Left hindlimb (tissue), 1 donor: ENCODE measurements at regions not wholly inside any gene's neighbourhood (a gene's known extent, or its start where the extent isn't known, plus 50 kb on each side); places are given as distances from the start of the nearest gene placed in this dataset.

Source experiments
- DNase-seq: peaks from one replicate; pipeline ENCODE4 v3.0.0-alpha.2; 2018

DNA sequence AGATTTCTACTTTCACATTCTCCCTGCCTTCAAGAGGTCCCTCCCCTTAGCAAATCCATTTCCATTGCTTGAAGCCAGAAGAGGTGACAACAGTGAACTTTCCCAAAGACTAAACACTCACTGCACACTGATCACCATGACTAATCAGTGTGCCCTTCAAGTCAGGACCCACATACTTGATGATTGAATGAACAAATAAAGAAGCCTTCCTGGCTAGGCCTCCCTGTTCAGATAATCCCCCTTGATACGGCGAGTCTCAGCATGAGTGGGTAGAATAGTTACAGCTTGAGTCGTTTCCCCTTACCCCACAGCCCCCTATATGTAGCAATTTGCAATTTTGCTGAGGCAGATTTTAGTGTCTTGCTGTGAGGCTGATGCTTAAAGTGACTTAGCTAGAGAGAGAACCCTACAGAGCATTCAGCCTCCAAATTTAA is 102.2 kb downstream of the UNC5CL start:
- no peak for DNase-seq

DNA sequence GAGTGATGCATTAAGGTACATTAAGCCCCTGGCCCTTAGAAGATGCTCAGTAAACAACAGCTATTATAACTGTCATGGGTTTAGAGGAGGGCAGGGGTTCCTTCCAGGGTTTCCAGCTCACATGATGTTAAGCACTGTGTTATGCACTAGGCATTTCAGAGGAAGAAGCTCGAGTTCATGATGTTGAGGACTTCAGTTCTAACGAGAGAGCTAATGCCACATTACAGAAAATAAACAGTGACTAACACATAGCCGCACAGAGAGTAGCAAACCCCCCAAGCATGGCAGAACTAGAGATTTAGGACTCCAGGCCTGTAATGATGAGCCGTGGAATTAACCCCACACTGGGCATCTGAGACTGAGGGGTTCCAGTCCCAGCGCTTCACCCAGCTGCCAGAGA is 105.2 kb downstream of the UNC5CL start:
- DNase-seq, result no peak

GRCh38 chr6:40932953-40933352 is 106.1 kb downstream of the UNC5CL start:
- no peak for DNase-seq

DNA sequence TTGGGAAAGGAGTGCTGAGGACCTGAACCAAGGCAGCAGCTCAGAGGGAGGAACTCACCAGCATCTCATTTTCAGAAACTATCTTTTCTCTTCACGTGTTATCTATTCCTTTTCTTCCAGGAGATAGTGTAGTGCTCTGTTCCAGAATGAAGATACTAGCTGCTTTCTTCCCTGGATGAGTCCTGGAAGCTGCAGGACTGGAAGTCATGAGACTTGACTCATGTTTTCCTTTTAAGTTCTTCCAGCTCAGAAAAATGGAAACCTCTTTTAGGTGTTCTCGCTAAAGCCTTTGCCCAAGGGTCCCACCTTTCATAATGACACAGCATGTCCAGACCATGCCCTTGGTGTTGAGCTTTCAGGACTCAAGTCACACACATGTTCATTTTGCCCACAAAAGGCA is 106.7 kb downstream of the UNC5CL start:
- DNase-seq, result no peak

DNA sequence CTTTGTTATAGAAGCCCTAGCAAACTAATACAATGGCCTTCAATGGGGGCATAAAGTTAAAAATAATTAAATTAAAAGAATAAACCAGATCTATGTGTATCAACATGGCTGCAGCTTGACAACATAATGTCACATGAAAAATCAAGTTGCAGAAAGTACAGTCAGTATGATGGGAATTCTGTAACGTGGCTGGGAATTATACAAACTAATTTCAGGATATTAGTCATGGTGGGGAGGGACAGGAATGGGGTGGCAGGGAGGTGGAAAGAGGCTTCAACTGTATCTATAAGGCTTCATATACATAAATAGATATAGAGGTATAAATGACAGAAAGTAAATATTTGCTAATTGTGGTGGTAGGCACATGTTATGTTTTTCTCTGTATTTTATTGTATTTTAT is 107.1 kb downstream of the UNC5CL start:
- DNase-seq, result no peak

GRCh38 chr6:40930555-40930954 is 108.5 kb downstream of the UNC5CL start:
- no peak for DNase-seq

DNA sequence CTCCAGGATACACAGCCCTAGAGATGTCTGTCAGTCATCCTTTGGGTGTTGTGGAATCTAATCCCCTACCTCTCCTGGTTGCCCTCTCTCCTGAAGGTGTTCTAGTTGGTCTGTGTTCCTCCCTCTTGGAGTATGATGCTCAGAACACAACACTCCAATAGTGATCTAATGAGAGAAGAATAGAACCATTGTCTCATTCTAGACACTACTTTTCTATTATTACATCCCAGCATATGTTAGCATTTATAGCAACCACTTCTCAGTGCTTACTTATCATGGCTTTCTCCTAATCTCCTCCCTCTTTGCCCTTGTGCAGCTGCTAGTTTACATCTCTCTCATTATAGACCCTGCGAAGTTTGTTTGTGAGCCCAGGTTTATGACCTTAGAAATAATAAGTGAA is 109.0 kb downstream of the UNC5CL start:
- no peak for DNase-seq

DNA sequence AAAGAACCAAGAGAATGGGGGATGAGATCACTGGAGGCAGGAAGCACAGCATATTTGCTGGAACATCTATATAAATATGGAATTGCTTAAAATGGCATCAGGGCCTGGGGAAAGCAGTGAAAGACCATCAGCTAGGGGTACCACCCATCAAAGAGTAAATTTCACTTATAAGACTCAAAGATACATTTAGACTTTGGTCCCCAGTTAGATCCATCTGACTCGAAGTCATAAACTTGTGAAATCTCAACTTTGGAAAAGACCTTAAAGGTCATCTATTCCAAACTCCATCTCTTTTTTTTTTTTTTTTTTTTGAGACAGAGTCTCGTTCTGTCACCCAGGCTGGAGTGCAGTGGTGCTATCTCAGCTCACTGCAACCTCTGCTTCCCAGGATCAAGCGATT is 109.8 kb downstream of the UNC5CL start:
- DNase-seq, result no peak

- no peak for DNase-seq
These were observed 110.3 kb downstream of the UNC5CL start for GRCh38 chr6:40928763-40929162.

- no peak for DNase-seq
These were observed 110.7 kb downstream of the UNC5CL start for GRCh38 chr6:40928307-40928706.

- DNase-seq, result no peak
These were observed 113.7 kb downstream of the UNC5CL start for GRCh38 chr6:40925341-40925740.

- DNase-seq, result no peak
These were observed 114.2 kb downstream of the UNC5CL start for GRCh38 chr6:40924839-40925238.

GRCh38 chr6:40923880-40924279 is 115.1 kb downstream of the UNC5CL start:
- DNase-seq, result no peak

DNA sequence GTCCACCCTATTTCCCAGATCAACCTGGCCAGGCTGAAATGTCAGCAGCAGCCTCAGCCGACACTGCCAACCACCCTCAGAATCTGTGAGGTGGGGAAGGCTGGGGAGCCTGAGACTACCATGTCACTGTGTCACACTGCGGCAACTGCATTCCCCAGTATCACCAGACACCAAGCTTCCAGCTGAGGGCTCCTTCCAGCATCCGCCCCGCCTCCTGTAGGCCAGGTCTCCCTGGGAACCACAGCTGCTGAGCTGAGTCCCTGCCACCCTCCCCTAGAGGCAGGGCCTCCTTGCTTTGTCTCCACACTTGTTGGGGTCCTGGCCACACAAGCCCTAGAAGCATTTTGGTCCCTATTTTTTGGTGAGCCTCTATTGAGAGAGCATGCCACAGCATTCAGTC is 115.7 kb downstream of the UNC5CL start:
- no peak for DNase-seq

DNA sequence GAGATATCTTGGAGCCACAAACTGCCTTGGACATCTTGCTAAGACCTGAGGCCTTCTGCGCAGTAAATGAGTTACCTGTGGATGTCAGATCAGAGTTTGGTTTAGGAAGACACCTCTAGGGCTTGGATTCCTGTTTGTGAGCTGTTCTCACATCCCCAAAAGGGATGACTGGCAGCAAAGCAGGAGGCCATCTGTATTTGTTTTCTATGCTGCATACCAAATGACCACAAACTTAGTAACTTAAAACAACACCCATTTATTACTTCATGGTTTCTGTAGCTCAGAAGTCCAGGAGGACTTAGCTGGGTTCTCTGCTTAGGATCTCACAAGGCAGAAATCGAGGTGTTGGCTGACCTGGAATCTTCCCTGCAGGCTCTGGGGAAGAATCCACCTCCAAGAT is 116.7 kb downstream of the UNC5CL start:
- no peak for DNase-seq

GRCh38 chr6:40918040-40918651 is 120.9 kb downstream of the UNC5CL start:
- DNase-seq, result no peak

DNA sequence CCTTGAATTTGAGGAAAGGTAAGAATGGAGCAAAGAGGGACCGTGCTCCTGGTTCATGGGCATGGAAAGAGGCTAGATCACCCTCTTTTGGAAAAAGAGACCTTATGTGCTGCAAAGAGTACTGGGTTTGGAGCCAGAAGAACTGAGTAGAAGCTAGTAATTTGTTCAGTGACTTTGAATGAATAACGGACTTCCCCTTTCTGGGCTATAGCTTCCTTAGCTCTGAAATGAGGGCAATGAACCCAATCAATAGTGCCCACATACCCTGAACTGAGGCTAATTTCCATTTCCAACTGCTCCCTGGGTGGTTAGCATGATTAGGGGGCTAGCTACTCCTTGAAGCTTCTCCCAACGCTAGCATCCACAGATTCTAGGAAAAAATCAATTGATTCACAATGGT is 121.4 kb downstream of the UNC5CL start:
- DNase-seq, result no peak

- no peak for DNase-seq
These were observed 122.2 kb downstream of the UNC5CL start for GRCh38 chr6:40916845-40917244.

GRCh38 chr6:40915165-40915564 is 123.9 kb downstream of the UNC5CL start:
- no peak for DNase-seq

GRCh38 chr6:40914005-40914404 is 125.0 kb downstream of the UNC5CL start:
- no peak for DNase-seq

DNA sequence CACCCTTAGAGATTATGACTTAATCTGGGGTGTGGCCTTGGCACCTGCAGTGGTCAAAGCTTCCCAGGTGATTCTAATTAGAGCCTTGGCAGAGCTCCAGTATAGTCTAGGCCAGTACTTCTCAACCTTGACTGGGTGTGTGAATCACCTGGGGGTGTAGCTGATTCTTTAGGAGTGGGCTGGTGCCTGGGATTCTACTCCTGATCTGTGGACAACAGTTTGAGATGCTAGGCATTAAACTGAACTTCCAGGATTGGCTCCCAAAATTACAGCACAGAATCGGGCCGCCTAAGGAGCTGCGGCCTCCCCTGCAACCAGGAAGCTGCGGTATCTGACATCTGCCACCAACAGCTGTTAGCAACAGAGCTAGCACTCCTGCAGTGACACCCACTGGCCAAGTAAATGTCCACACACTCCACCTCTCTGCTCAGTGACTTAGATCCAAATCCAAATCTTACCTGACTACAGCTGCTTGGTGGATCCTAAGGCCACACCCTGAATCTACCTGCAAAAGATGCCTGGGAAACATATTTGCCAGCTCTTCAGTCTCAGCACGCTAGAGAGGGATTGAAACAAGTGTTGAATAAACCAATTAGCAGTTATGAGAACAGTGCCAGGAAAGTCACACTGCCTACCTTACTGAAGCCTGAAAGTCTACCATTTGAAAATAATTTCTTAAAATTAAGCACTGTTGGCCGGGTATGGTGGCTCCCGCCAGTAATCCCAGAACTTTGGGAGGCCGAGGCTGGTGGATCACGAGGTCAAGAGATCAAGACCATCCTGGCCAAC is 126.7 kb downstream of the UNC5CL start:
- DNase-seq, result peak; percentile 45

DNA sequence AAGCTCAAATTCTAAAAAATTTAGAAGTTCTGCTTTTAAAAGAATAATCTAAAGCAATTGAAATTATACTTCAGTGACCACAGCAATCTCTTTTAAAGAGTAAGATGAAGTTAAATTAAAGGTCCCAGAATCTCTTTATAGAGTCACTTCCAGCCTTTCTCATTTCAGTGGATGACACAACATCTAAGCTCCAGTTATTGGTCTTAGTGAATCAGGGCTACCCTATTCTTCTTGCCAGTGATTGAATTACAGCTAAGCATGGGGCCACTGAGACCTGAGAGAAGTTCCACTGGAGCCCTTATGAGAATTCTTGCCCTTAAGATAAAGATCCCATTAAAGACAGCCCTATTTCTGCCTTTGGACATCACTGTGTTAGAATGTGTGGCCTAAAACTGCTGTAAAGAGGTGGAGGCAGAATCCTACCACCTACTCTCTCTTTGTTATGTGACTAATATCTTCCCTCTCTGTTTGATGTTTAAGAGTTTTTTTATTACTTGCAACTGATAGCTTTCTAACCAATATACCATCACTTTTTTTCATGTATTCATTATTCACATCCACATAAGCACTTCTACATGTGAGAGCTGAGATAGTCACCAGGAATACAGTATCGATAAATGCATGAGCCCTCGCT is 128.6 kb downstream of the UNC5CL start:
- no peak for DNase-seq

- DNase-seq, result no peak
These were observed 129.2 kb downstream of the UNC5CL start for GRCh38 chr6:40909811-40910210.

DNA sequence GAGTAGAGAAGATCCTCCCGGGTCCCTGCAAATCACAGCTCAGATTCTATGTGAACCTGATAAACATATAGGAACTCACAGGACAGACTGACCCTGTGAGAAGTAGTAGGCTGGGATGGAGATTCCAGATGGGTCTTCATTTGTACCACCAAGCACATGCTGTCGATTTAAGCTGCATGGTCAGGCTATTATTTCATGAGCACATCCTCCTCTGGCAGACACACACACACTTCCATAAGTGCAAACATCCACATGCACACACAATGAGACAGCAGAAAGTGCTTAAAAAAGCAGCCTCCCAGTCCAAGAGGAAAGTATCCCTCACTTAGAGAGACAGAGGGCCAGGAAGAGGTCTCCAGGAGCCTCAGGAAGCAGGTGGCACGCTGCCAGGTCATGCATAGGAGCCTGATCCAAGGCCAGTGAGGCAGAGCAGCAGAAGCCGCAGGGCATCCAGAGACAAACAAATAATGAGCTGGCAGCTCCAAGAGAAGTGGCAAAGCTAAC is 131.8 kb downstream of the UNC5CL start:
- DNase-seq, result no peak
